PC-9 (cell line): ENCODE measurements at regions not wholly inside any gene's neighbourhood (a gene's known extent, or its start where the extent isn't known, plus 50 kb on each side); places are given as distances from the start of the nearest gene placed in this dataset.

Source experiments
- EZH2 ChIP-seq: fragments of 200-600 bp; sonication (generic); IDR thresholded peaks from 2 replicates; pipeline ENCODE4 v1.8.0; 2017; ENCODE audit warnings: antibody characterized with exemption, low read depth
- TF ChIP-seq, protein P1 (sequence below): fragments of 200-600 bp; sonication (generic); conservative IDR thresholded peaks from 2 replicates; pipeline ENCODE4 v1.6.1; 2017; ENCODE audit warnings: mixed run types, antibody characterized with exemption, mild to moderate bottlenecking, moderate library complexity

GRCh38 chr5:99060306-99061261, 131.8 kb upstream of the CHD1 start:
- TF ChIP-seq, protein P1, sequence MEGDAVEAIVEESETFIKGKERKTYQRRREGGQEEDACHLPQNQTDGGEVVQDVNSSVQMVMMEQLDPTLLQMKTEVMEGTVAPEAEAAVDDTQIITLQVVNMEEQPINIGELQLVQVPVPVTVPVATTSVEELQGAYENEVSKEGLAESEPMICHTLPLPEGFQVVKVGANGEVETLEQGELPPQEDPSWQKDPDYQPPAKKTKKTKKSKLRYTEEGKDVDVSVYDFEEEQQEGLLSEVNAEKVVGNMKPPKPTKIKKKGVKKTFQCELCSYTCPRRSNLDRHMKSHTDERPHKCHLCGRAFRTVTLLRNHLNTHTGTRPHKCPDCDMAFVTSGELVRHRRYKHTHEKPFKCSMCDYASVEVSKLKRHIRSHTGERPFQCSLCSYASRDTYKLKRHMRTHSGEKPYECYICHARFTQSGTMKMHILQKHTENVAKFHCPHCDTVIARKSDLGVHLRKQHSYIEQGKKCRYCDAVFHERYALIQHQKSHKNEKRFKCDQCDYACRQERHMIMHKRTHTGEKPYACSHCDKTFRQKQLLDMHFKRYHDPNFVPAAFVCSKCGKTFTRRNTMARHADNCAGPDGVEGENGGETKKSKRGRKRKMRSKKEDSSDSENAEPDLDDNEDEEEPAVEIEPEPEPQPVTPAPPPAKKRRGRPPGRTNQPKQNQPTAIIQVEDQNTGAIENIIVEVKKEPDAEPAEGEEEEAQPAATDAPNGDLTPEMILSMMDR = peak; percentile 92
- TF ChIP-seq EZH2 = no peak
